ENCODE measurements at regions not wholly inside any gene's neighbourhood (a gene's known extent, or its start where the extent isn't known, plus 50 kb on each side); places are given as distances from the start of the nearest gene placed in this dataset.
"Not testable (repeated sequence)": the region's sequence is repeated elsewhere in the genome, so short reads cannot be mapped to it uniquely, and the experiment has no call there.

- no peak for DNase-seq
These were observed 68.1 kb upstream of the GRXCR1 start for GRCh38 chr4:42824278-42824977.

GRCh38 chr4:42821230-42821629 is 71.3 kb upstream of the GRXCR1 start:
- DNase-seq: no peak

- DNase-seq: no peak
These were observed 72.5 kb upstream of the GRXCR1 start for GRCh38 chr4:42819863-42820514.

GRCh38 chr4:42817913-42818312 is 74.6 kb upstream of the GRXCR1 start:
- DNase-seq: peak; percentile 30

DNA sequence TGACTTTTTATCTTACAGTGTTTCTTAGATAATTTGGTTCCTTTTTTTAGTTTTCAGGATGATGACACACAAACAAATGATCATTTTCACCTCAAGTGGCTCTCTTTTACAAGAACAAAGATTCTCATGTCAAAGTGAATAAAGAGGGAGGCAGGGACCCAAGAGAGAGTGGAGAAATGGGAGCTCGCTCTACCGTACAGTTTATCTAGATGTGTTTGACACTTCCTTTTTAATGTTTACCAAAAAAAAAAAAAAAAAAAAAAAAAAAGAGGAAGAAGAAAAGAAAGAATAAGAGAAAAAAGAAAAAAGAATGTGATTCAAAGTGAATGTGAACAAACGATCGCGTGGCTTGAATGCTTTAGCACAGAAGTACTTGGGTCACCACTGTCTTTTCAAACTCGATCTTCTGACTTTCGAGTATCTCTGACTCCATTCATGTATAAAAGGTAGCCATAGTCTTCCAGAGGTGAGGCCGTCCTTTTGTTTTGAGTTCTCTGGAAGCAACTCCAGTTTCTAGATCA is 75.6 kb upstream of the GRXCR1 start:
- no peak for DNase-seq

- DNase-seq: no peak
These were observed 76.2 kb upstream of the GRXCR1 start for GRCh38 chr4:42816189-42816879.

GRCh38 chr4:42809419-42810084 is 83.0 kb upstream of the GRXCR1 start:
- DNase-seq: no peak

DNA sequence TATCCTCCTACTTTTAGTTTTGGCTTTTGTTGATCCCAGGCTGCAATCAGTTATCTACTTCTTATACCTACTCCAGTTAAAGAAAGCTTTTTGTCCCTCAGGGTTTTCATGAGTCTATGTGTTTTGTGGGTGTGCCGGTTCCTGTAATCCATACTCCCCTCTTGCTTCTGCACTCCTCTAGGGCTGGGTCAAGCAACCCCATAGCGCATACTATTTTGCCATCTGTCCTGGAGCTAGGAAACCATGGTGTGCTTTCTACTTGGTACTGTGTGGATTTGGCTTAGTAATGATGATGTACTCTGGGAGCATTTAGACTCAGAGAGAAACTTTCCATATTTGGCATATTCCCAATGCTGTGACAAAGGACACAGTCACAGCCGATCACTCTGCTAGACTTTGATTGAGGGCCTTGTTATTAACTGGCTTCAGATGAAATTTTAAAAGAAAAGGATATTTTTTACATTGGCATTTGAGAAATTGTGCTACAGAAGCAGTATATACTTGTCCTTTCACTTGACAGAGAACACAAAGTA is 86.1 kb upstream of the GRXCR1 start:
- no peak for DNase-seq

GRCh38 chr4:42789041-42789567 is 103.4 kb upstream of the GRXCR1 start:
- no peak for DNase-seq

GRCh38 chr4:42787079-42787463 is 105.4 kb upstream of the GRXCR1 start:
- DNase-seq: no peak

DNA sequence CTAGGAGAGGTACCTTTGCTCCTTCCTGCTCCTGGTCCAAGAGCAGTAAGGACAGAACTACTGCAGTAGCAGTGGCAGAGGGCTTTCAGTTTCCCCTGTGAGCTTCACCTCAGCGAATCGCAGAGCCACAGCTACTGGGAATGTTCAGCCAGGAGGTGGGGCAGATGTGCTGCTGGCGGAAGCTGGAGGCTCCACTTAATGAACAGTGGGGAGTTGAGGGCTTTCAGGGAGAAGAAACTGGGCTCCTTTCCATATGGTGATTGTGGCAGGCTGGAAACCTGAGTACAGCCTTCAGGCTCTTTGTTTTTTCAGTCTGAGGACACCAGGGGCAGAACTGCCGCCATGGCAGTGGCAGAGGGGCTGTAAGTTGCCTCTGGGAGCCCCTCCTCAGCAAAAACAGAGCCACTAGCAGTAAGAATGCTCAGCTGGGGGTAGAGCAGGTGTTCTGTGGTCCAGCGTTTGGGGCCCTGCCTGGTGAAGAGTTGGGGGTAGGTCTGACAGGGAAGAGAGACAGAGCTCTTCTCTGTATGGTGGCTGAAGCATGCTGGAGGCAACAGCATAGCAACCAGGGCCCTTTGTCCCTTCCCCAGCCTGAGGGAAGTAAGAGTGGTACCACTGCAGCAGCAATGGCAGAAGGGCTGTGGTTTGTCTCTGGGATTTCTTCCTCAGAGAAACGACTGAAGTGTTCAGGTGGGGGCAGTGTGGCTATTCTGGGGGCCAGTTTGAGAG is 106.0 kb upstream of the GRXCR1 start:
- DNase-seq: no peak

- DNase-seq: no peak
These were observed 106.7 kb upstream of the GRXCR1 start for GRCh38 chr4:42785817-42786216.

- DNase-seq: no peak
These were observed 111.2 kb upstream of the GRXCR1 start for GRCh38 chr4:42781315-42781714.

- no peak for DNase-seq
These were observed 114.2 kb upstream of the GRXCR1 start for GRCh38 chr4:42778349-42778748.

- no peak for DNase-seq
These were observed 111.3 kb upstream of the ATP8A1 start for GRCh38 chr4:42768125-42768748.

DNA sequence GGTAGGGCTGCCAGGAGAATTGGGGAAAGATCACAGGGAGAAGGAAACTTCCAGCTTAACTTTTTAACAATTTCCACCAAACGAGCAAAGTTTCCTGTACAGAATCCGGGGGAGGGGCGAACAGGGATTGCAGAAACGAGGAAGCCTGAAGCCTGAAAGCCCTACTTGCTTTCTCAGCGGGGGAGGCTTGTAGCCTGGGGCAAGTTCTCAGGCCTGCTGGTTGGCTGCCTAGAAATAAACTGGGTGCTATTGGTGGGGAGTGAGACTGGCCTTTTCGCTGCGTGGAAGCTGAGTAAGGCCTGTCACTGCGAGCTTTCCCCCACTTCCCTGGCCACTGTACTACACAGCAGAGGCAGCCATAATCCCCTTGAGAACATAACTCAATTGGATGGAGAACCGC is 110.8 kb upstream of the ATP8A1 start:
- DNase-seq: no peak

- DNase-seq: no peak
These were observed 104.9 kb upstream of the ATP8A1 start for GRCh38 chr4:42761804-42762203.

GRCh38 chr4:42754965-42755364 is 98.1 kb upstream of the ATP8A1 start:
- not testable (repeated sequence) for DNase-seq

GRCh38 chr4:42751587-42751986 is 94.7 kb upstream of the ATP8A1 start:
- no peak for DNase-seq

DNA sequence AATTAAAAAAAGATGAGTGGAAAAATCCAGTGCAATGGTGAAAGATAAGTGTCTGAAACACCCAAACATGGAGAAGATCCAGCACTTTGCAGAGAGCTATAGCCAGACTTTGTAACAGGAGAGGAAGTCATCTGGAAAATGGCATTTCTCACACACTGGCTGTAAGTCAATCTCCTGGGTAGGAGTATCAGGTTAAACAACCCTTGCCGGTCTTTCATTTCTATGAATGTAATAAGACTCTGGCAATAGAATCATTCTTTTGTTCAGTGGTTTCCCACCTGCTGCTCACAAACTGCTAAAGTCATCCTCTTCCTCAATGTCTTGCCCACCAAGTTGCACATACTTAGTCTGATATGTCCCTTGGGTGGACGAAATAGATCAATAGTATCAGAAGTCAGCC is 94.0 kb upstream of the ATP8A1 start:
- peak; percentile 9 for DNase-seq

- DNase-seq: no peak
These were observed 93.2 kb upstream of the ATP8A1 start for GRCh38 chr4:42750091-42750490.

GRCh38 chr4:42747971-42748370 is 91.1 kb upstream of the ATP8A1 start:
- no peak for DNase-seq

Measured in retina (tissue), 1 donor.